Stimulated activated naive B cell treated with anti-CD40 and anti-IgM and Interleukin-4, amounts not matched to agents 10 μg/mL and 1 μg/mL and 100 μg/mL, for 72 hours (primary cell): ENCODE measurements at regions not wholly inside any gene's neighbourhood (a gene's known extent, or its start where the extent isn't known, plus 50 kb on each side); places are given as distances from the start of the nearest gene placed in this dataset.

Experiments
- ATAC-seq, 2 donors: fragments of 150-1000 bp; cut with Tn5 transposase; replicated peaks; 2 replicates each; pipeline ENCODE4 v1.10.0; 2021; ENCODE audit warnings: moderate library complexity in 1 of 2
- DNase-seq: peaks from one replicate; pipeline ENCODE4 v3.0.0; 2021
- H3K27ac Mint-ChIP-seq: one replicate; pipeline ENCODE4 v1.8.0; 2022; ENCODE audit warnings: mild to moderate bottlenecking, mixed read lengths
- H3K27me3 Mint-ChIP-seq, 2 donors: one replicate each; pipeline ENCODE4 v1.8.0; 2022; ENCODE audit warnings: mixed read lengths in 2 of 2
- H3K36me3 Mint-ChIP-seq, 2 donors: one replicate each; pipeline ENCODE4 v1.8.0; 2022; ENCODE audit warnings: mixed read lengths in 2 of 2, mild to moderate bottlenecking in 1 of 2
- H3K4me1 Mint-ChIP-seq, 2 donors: one replicate each; pipeline ENCODE4 v1.8.0; 2022; ENCODE audit warnings: mixed read lengths in 2 of 2, mild to moderate bottlenecking in 1 of 2
- H3K4me3 Mint-ChIP-seq, 2 donors: one replicate each; pipeline ENCODE4 v1.8.0; 2022; ENCODE audit warnings: mild to moderate bottlenecking in 2 of 2, mixed read lengths in 2 of 2, moderate library complexity in 1 of 2
- H3K9me3 Mint-ChIP-seq, 2 donors: one replicate each; pipeline ENCODE4 v1.8.0; 2022; ENCODE audit warnings: mixed read lengths in 2 of 2, mild to moderate bottlenecking in 1 of 2

- Mint-ChIP-seq H3K9me3 (no peaks in the 10 kb centered on the region), H3K27ac (no peak overlapping the region), H3K36me3 (no peaks in the 10 kb centered on the region), H3K27me3 (peaks cover 0 to 6% of the 10 kb centered on the region in 2 donors), H3K4me1 (peaks cover 35 to 56% of the 10 kb centered on the region in 2 donors), H3K4me3 (no peak overlapping the region)
- DNase-seq (no peak), ATAC-seq (no peak)
These were observed 505.2 kb downstream of the SHQ1 start for GRCh38 chr3:72343078-72343477.

- peaks cover 29 to 50% of the 10 kb centered on the region in 2 donors for H3K4me1 Mint-ChIP-seq
- no peak for DNase-seq
- H3K36me3 Mint-ChIP-seq = no peaks in the 10 kb centered on the region
- no peaks in the 10 kb centered on the region for H3K27me3 Mint-ChIP-seq
- ATAC-seq = no peak
- peak overlapping the region; percentile 27 for H3K27ac Mint-ChIP-seq
- H3K9me3 Mint-ChIP-seq = no peaks in the 10 kb centered on the region
- H3K4me3 Mint-ChIP-seq = no peak overlapping the region
These were observed 505.8 kb downstream of the SHQ1 start for GRCh38 chr3:72342450-72342849.

GRCh38 chr3:72341920-72342319 lies 506.3 kb downstream of the SHQ1 start:
- no peak for ATAC-seq
- no peaks in the 10 kb centered on the region for H3K9me3 Mint-ChIP-seq
- H3K4me3 Mint-ChIP-seq = no peak overlapping the region
- no peak for DNase-seq
- peaks cover 29 to 47% of the 10 kb centered on the region in 2 donors for H3K4me1 Mint-ChIP-seq
- no peaks in the 10 kb centered on the region for H3K27me3 Mint-ChIP-seq
- no peak overlapping the region for H3K27ac Mint-ChIP-seq
- no peaks in the 10 kb centered on the region for H3K36me3 Mint-ChIP-seq

GRCh38 chr3:72341380-72341770 lies 506.9 kb downstream of the SHQ1 start:
- DNase-seq = no peak
- H3K4me3 Mint-ChIP-seq = no peak overlapping the region
- peaks cover 24 to 42% of the 10 kb centered on the region in 2 donors for H3K4me1 Mint-ChIP-seq
- no peaks in the 10 kb centered on the region for H3K9me3 Mint-ChIP-seq
- no peak for ATAC-seq
- no peaks in the 10 kb centered on the region for H3K36me3 Mint-ChIP-seq
- H3K27ac Mint-ChIP-seq = no peak overlapping the region
- H3K27me3 Mint-ChIP-seq = no peaks in the 10 kb centered on the region

GRCh38 chr3:72340476-72341379 lies 507.5 kb downstream of the SHQ1 start:
- H3K4me3 Mint-ChIP-seq = no peak overlapping the region
- no peaks in the 10 kb centered on the region for H3K27me3 Mint-ChIP-seq
- H3K9me3 Mint-ChIP-seq = no peaks in the 10 kb centered on the region
- no peaks in the 10 kb centered on the region for H3K36me3 Mint-ChIP-seq
- ATAC-seq (peak in 1 of 2 donors; percentile 38), DNase-seq (no peak)
- H3K4me1 Mint-ChIP-seq = peaks cover 18 to 35% of the 10 kb centered on the region in 2 donors
- no peak overlapping the region for H3K27ac Mint-ChIP-seq

- ATAC-seq = no peak
- H3K27ac Mint-ChIP-seq = no peak overlapping the region
- H3K4me1 Mint-ChIP-seq = peaks cover 13 to 29% of the 10 kb centered on the region in 2 donors
- H3K27me3 Mint-ChIP-seq = peaks cover 0 to under 1% of the 10 kb centered on the region in 2 donors
- H3K36me3 Mint-ChIP-seq = no peaks in the 10 kb centered on the region
- DNase-seq = no peak
- no peak overlapping the region for H3K4me3 Mint-ChIP-seq
- no peaks in the 10 kb centered on the region for H3K9me3 Mint-ChIP-seq
These were observed 508.2 kb downstream of the SHQ1 start for GRCh38 chr3:72340056-72340455.

GRCh38 chr3:72339670-72340030 lies 508.6 kb downstream of the SHQ1 start:
- H3K36me3 Mint-ChIP-seq = no peaks in the 10 kb centered on the region
- no peak overlapping the region for H3K27ac Mint-ChIP-seq
- peaks cover 0 to 4% of the 10 kb centered on the region in 2 donors for H3K27me3 Mint-ChIP-seq

GRCh38 chr3:72338942-72339669 lies 509.1 kb downstream of the SHQ1 start:
- H3K9me3 Mint-ChIP-seq = no peaks in the 10 kb centered on the region
- peaks cover 0 to 6% of the 10 kb centered on the region in 2 donors for H3K27me3 Mint-ChIP-seq
- peaks cover 12 to 21% of the 10 kb centered on the region in 2 donors for H3K4me1 Mint-ChIP-seq
- H3K4me3 Mint-ChIP-seq = no peak overlapping the region
- peak; percentile 67 to 70 for ATAC-seq
- DNase-seq = no peak
- no peak overlapping the region for H3K27ac Mint-ChIP-seq
- H3K36me3 Mint-ChIP-seq = no peaks in the 10 kb centered on the region

More at GRCh38 chr3:72339670-72340030, 508.6 kb downstream of the SHQ1 start:
- Mint-ChIP-seq H3K4me1 (peaks cover 13 to 25% of the 10 kb centered on the region in 2 donors), H3K9me3 (no peaks in the 10 kb centered on the region), H3K4me3 (no peak overlapping the region)
- DNase-seq = no peak
- no peak for ATAC-seq

GRCh38 chr3:72338082-72338941 lies 509.9 kb downstream of the SHQ1 start:
- Mint-ChIP-seq H3K4me1 (peaks cover 6 to 14% of the 10 kb centered on the region in 2 donors), H3K27ac (no peak overlapping the region), H3K27me3 (peaks cover 0 to 6% of the 10 kb centered on the region in 2 donors), H3K36me3 (no peaks in the 10 kb centered on the region), H3K4me3 (no peak overlapping the region), H3K9me3 (no peaks in the 10 kb centered on the region)
- DNase-seq (no peak), ATAC-seq (peak; percentile 38 to 46)

GRCh38 chr3:72337480-72337855 lies 510.8 kb downstream of the SHQ1 start:
- peaks cover 4 to 14% of the 10 kb centered on the region in 2 donors for H3K4me1 Mint-ChIP-seq
- H3K4me3 Mint-ChIP-seq = no peak overlapping the region
- no peaks in the 10 kb centered on the region for H3K36me3 Mint-ChIP-seq
- ATAC-seq (no peak), DNase-seq (no peak)
- peaks cover 0 to 8% of the 10 kb centered on the region in 2 donors for H3K27me3 Mint-ChIP-seq
- no peaks in the 10 kb centered on the region for H3K9me3 Mint-ChIP-seq
- no peak overlapping the region for H3K27ac Mint-ChIP-seq

- DNase-seq = no peak
These were observed 511.3 kb downstream of the SHQ1 start for GRCh38 chr3:72336821-72337479.

GRCh38 chr3:72336114-72336651 lies 512.1 kb downstream of the SHQ1 start:
- DNase-seq (no peak), ATAC-seq (no peak)
- no peaks in the 10 kb centered on the region for H3K9me3 Mint-ChIP-seq
- H3K27me3 Mint-ChIP-seq = peaks cover 4 to 14% of the 10 kb centered on the region in 2 donors
- H3K36me3 Mint-ChIP-seq = no peaks in the 10 kb centered on the region
- peaks cover 3 to 8% of the 10 kb centered on the region in 2 donors for H3K4me1 Mint-ChIP-seq
- no peak overlapping the region for H3K4me3 Mint-ChIP-seq
- no peak overlapping the region for H3K27ac Mint-ChIP-seq

More at GRCh38 chr3:72336821-72337479, 511.3 kb downstream of the SHQ1 start:
- Mint-ChIP-seq H3K9me3 (no peaks in the 10 kb centered on the region), H3K4me3 (no peak overlapping the region), H3K27me3 (peaks cover 3 to 13% of the 10 kb centered on the region in 2 donors), H3K4me1 (peaks cover 3 to 14% of the 10 kb centered on the region in 2 donors), H3K36me3 (no peaks in the 10 kb centered on the region), H3K27ac (no peak overlapping the region)
- no peak for ATAC-seq

- DNase-seq = no peak
- Mint-ChIP-seq H3K4me3 (no peak overlapping the region), H3K27me3 (peaks cover 4 to 14% of the 10 kb centered on the region in 2 donors), H3K36me3 (no peaks in the 10 kb centered on the region), H3K9me3 (no peaks in the 10 kb centered on the region), H3K27ac (no peak overlapping the region), H3K4me1 (peaks cover under 1 to 2% of the 10 kb centered on the region in 2 donors)
- no peak for ATAC-seq
These were observed 512.7 kb downstream of the SHQ1 start for GRCh38 chr3:72335458-72336095.
